IMR-90 (cell line): ENCODE measurements at regions not wholly inside any gene's neighbourhood (a gene's known extent, or its start where the extent isn't known, plus 50 kb on each side); places are given as distances from the start of the nearest gene placed in this dataset.

ENCODE experiments used
- MXI1 ChIP-seq: IDR thresholded peaks from 2 replicates; pipeline ENCODE4 v1.6.1; 2012; ENCODE audit warnings: low read depth, mild to moderate bottlenecking, low read length, moderate library complexity, borderline replicate concordance
- POLR2A ChIP-seq: IDR thresholded peaks from 2 replicates; pipeline ENCODE4 v1.6.1; 2012; ENCODE audit warnings: mild to moderate bottlenecking, low read depth, low read length
- TF ChIP-seq, protein P1 (sequence below): conservative IDR thresholded peaks from 2 replicates; pipeline ENCODE4 v1.5.1; 2012; ENCODE audit warnings: mild to moderate bottlenecking, low read depth, low read length, improper control_type of control experiment

GRCh38 chr9:124084087-124084486 lies 72.5 kb downstream of the LHX2 start:
- TF ChIP-seq, protein P1, sequence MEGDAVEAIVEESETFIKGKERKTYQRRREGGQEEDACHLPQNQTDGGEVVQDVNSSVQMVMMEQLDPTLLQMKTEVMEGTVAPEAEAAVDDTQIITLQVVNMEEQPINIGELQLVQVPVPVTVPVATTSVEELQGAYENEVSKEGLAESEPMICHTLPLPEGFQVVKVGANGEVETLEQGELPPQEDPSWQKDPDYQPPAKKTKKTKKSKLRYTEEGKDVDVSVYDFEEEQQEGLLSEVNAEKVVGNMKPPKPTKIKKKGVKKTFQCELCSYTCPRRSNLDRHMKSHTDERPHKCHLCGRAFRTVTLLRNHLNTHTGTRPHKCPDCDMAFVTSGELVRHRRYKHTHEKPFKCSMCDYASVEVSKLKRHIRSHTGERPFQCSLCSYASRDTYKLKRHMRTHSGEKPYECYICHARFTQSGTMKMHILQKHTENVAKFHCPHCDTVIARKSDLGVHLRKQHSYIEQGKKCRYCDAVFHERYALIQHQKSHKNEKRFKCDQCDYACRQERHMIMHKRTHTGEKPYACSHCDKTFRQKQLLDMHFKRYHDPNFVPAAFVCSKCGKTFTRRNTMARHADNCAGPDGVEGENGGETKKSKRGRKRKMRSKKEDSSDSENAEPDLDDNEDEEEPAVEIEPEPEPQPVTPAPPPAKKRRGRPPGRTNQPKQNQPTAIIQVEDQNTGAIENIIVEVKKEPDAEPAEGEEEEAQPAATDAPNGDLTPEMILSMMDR = no peak
- no peak for TF ChIP-seq MXI1
- no peak for TF ChIP-seq POLR2A
